Pancreas (tissue), 10 donors: ENCODE measurements at regions not wholly inside any gene's neighbourhood (a gene's known extent, or its start where the extent isn't known, plus 50 kb on each side); places are given as distances from the start of the nearest gene placed in this dataset.

ENCODE experiments used
- ATAC-seq, 4 donors: fragments of 200-7000 bp; cut with Tn5 transposase; one replicate each; pipeline versions ENCODE4 v1.8.0 to v1.9.1; 2020; ENCODE audit warnings: mild to moderate bottlenecking in 4 of 4, moderate library complexity in 4 of 4
- DNase-seq, 6 donors: peaks; one replicate each; pipeline ENCODE4 v3.0.0-alpha.2; 2020
- FAIRE-seq: peaks from 2 replicates; lab custom pipeline; 2012; peaks lifted over from hg19 to GRCh38; lab: Jason Lieb, UNC
- H3K27ac ChIP-seq, 4 donors: fragments of 200-600 bp; sonication (generic); 1 replicate in 3 of 4; 2 replicates in 1 of 4; pipeline versions ENCODE4 v1.5.0 to v1.8.0; 2020
- H3K27me3 ChIP-seq, 4 donors: fragments of 200-600 bp; one replicate each; pipeline ENCODE4 v1.8.0; 2021
- H3K36me3 ChIP-seq, 3 donors: fragments of 200-600 bp; sonication (generic) in 1 of 3; one replicate each; pipeline versions ENCODE4 v1.5.0 to v1.8.0; 2020 to 2021
- H3K4me1 ChIP-seq, 3 donors: fragments of 200-600 bp; one replicate each; pipeline ENCODE4 v1.8.0; 2021
- H3K4me3 ChIP-seq, 4 donors: fragments of 200-600 bp; sonication (generic) in 2 of 4; one replicate each; pipeline versions ENCODE4 v1.5.0 to v1.8.0; 2020 to 2021
- H3K9me3 ChIP-seq, 4 donors: fragments of 200-600 bp; one replicate each; pipeline ENCODE4 v1.8.0; 2021
- CTCF ChIP-seq, 4 donors: fragments of 200-600 bp; sonication (generic) in 3 of 4; IDR thresholded peaks; one replicate each; pipeline versions ENCODE4 v1.5.0 to v1.8.0; 2021; ENCODE audit warnings: antibody characterized with exemption in 4 of 4
- WGBS, 2 donors: extraction: QIAGEN DNeasy Blood & Tissue Kit; methylation state at CpG; one replicate each; pipeline ENCODE4 v1.1.7; 2013; 5-methylcytosine and 5-hydroxymethylcytosine counted together
- intact Hi-C, 3 donors: fragments of 100-400 bp; cut with DNase I; formaldehyde crosslinking; loops; one replicate each; pipeline versions ENCODE4 v1.11.1 to v1.14.2; 2022
- donor health status: healthy with polysubstance abuse.
- donor health status: DM: no; HTN: no; CAD: no; lungs with moderate emphysema.
- donor health status: DM: no; HTN: no; CAD: no.
- donor health status: control.
- donor health status: control.
- donor health status: Bipolar disorder and iron deficiency.
- donor health status: DM: yes; HTN: yes; CAD: no.
- donor health status: DM: no; HTN: no; CAD: no.
- donor health status: DM: no; HTN: no; CAD: no.
- donor health status: DM: yes; HTN: yes; CAD: no.

- DNase-seq (peak in 2 of 6 donors; percentile 21 to 28), ATAC-seq (no peak), FAIRE-seq (no peak)
- Histone ChIP-seq H3K4me1 (peaks cover 17 to 26% (median 18%) of the 10 kb centered on the region in 3 donors), H3K4me3 (no peak overlapping the region), H3K27ac (peak overlapping the region in 3 of 4 donors; percentile 82 to 90 (median 87)), H3K36me3 (no peaks in the 10 kb centered on the region), H3K27me3 (no peaks in the 10 kb centered on the region), H3K9me3 (no peaks in the 10 kb centered on the region)
- intact Hi-C loops = no loop called here
- 35 to 49% methylated on average over 9 of the region's 9 CpGs for WGBS, 2 donors
- TF ChIP-seq CTCF (IDR thresholded peaks at IDR 0.05) = no peak
Measured at GRCh38 chr19:33903489-33903850, 106.8 kb downstream of the KCTD15 start.

- no peak for FAIRE-seq
- H3K27me3 ChIP-seq = no peaks in the 10 kb centered on the region
- no peak for TF ChIP-seq CTCF (IDR thresholded peaks at IDR 0.05)
- H3K36me3 ChIP-seq = no peaks in the 10 kb centered on the region
- no peaks in the 10 kb centered on the region for H3K9me3 ChIP-seq
- peaks cover 18 to 26% (median 20%) of the 10 kb centered on the region in 3 donors for H3K4me1 ChIP-seq
- WGBS, 2 donors = 25 to 32% methylated on average over 7 of the region's 7 CpGs
- H3K4me3 ChIP-seq = peak overlapping the region in 3 of 4 donors; percentile 31 to 66 (median 50)
- DNase-seq = peak in 5 of 6 donors; percentile 73 to 84 (median 82)
- H3K27ac ChIP-seq = peak overlapping the region; percentile 78 to 90 (median 84)
- peak; percentile 42 to 72 (median 50) for ATAC-seq
- intact Hi-C loops = no loop called here
Measured at GRCh38 chr19:33904681-33905080, 108.0 kb downstream of the KCTD15 start.

GRCh38 chr19:33905473-33905936, 108.8 kb downstream of the KCTD15 start:
- Histone ChIP-seq H3K4me3 (peak overlapping the region; percentile 30 to 66 (median 40)), H3K36me3 (no peaks in the 10 kb centered on the region), H3K27me3 (no peaks in the 10 kb centered on the region), H3K4me1 (peaks cover 11 to 26% (median 14%) of the 10 kb centered on the region in 3 donors), H3K27ac (peak overlapping the region; percentile 78 to 90 (median 84)), H3K9me3 (no peaks in the 10 kb centered on the region)
- ATAC-seq = peak; percentile 13 to 23 (median 16)
- FAIRE-seq = no peak
- WGBS, 2 donors = 3 to 4% methylated on average over 26 of the region's 26 CpGs
- DNase-seq = peak in 3 of 6 donors; percentile 28 to 64 (median 48)
- TF ChIP-seq CTCF (IDR thresholded peaks at IDR 0.05) = no peak
- intact Hi-C loops = no loop called here

DNA sequence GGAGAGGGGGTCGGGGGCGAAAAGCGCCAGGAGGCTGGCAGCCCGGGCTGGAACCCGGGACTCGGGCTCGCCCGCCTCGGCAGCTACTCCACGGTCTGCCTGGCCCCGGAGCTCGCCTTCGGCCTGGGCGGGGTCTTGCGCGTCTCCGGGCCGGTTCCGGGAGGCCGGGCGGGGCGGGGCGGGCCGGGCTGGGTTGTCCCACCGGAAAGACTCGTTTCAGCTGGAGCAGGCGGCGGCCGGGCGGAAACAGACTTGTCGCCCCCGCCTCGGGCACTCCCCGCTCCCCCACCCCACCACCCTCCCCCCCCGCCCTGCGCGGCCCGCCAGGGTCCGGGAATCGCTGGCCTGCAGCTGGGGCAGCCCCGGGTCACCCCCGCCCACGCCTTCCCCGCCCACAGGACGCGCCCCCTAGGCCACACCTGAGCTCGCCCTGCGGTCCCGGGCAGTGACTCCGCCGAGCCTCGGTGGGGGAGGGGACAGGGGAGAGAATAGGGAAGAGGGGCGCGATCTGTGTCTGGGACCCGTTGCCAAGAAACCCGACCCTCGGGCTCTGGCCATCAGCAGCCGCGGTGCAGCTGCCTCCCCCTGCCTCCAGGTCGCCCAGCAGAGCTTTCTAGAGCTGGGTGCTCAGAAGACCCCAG, 109.4 kb downstream of the KCTD15 start:
- H3K9me3 ChIP-seq = no peaks in the 10 kb centered on the region
- FAIRE-seq = no peak
- H3K36me3 ChIP-seq = no peaks in the 10 kb centered on the region
- ATAC-seq = peak; percentile 74 to 83 (median 78)
- H3K4me3 ChIP-seq = peak overlapping the region; percentile 31 to 66 (median 42)
- DNase-seq = peak; percentile 84 to 92 (median 90)
- no peaks in the 10 kb centered on the region for H3K27me3 ChIP-seq
- H3K4me1 ChIP-seq = peaks cover 9 to 24% (median 13%) of the 10 kb centered on the region in 3 donors
- H3K27ac ChIP-seq = peak overlapping the region; percentile 78 to 90 (median 84)
- TF ChIP-seq CTCF (IDR thresholded peaks at IDR 0.05) = no peak
- WGBS, 2 donors = 0 to 2% methylated on average over 37 to 60 of the region's 60 CpGs
- intact Hi-C loops = no loop called here
